Kasumi-1 (cell line): ENCODE measurements at regions not wholly inside any gene's neighbourhood (a gene's known extent, or its start where the extent isn't known, plus 50 kb on each side); places are given as distances from the start of the nearest gene placed in this dataset.

Experiments used
- DNase-seq, 2 experiments: peaks; one replicate each; lab custom pipeline; 2025; lab: John Stamatoyannopoulos, UW

GRCh38 chr16:73216932-73217331 is 169.0 kb upstream of the ZFHX3 start:
- no peak for DNase-seq

GRCh38 chr16:73215678-73216377 is 167.9 kb upstream of the ZFHX3 start:
- no peak for DNase-seq

DNA sequence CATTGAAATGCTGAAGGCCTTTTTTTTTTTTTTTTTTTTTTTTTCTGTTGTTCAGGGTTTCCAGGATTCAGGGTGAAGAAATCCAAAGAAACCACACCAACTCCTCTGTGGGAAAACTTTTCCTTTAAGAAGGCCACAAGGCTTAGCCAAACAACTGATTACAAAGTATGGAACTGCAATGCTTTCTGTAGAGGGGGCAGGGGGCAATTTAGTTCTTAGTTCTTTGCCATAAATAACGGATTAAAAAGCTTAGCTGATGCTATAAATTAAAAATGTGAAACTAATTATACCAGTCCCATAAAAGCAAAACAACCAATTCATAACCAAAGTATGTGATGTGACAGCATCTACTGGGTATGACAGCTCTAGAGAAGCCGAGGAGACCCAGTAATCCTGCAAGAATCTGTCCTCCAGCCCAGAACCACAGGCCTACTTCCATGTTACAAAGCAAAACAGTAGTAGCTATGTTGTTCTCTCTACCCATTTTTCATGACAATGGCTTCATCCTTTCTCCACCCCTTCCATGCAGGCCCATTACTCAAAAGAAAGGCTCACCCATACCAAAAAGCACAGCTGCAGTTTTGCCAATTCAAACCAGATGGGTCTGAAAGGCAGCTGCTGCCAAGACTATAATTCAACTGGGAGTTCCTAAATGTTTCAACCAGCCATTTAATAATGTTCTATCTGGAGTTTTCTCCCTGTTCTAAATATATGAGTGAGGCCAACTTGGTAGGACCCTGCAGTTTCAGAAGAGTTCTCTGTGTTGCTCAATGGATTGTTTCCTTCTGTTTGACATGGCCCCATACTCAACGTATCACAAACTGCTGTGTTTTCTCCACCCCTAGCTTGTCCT is 167.1 kb upstream of the ZFHX3 start:
- no peak for DNase-seq

GRCh38 chr16:73213732-73214455 is 166.0 kb upstream of the ZFHX3 start:
- no peak for DNase-seq

DNA sequence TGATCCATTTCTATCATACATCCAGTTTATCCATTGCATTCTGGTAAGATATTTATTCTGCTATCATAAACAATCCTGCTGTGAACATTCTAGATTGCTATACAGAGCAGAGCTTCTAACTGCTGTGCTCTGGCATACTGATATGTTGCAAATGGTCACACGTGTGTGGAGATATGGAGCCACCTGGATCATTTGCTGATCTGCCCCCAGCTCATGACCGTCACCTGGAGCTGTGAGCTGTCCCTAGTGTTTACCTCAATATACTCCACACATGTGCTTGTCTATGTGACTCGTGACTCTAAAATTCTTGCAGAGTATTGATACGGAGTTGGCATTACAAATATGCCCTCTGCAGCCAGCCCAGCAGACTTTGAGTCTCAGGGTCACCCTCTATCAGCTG is 164.5 kb upstream of the ZFHX3 start:
- no peak for DNase-seq

- peak in 1 of 2 experiments; percentile 2 for DNase-seq
Observed at GRCh38 chr16:73210686-73211085, 162.8 kb upstream of the ZFHX3 start.

GRCh38 chr16:73210084-73210483 is 162.2 kb upstream of the ZFHX3 start:
- no peak for DNase-seq

GRCh38 chr16:73209190-73209589 is 161.3 kb upstream of the ZFHX3 start:
- DNase-seq, result no peak

DNA sequence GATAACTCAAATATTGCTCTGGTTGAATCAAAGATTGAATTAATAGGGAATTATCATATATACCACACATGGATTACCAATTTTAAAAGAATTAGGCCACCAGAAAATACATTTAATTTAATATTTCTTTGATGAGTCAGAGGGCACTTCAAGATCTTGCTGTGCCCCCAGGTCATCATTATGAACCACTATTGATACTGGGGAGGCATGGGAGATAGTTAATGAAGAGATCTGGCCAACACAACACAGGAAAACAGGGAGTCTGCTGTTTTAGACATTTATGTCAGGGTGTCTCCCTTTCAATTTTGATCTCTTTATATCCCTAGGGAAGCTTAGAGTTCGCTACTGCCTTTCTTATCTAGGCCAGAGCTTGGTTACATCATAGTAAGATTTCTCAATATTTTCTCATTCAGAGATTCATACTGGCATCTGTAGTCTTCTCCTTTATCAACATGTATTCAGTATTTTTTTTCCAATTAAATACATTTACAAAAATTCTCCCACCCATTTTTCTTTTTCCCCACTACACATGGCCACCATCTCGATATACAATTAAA is 158.3 kb upstream of the ZFHX3 start:
- DNase-seq, result no peak

- DNase-seq, result no peak
Observed at GRCh38 chr16:73205153-73205886, 157.4 kb upstream of the ZFHX3 start.

- no peak for DNase-seq
Observed at GRCh38 chr16:73204359-73205152, 156.6 kb upstream of the ZFHX3 start.

DNA sequence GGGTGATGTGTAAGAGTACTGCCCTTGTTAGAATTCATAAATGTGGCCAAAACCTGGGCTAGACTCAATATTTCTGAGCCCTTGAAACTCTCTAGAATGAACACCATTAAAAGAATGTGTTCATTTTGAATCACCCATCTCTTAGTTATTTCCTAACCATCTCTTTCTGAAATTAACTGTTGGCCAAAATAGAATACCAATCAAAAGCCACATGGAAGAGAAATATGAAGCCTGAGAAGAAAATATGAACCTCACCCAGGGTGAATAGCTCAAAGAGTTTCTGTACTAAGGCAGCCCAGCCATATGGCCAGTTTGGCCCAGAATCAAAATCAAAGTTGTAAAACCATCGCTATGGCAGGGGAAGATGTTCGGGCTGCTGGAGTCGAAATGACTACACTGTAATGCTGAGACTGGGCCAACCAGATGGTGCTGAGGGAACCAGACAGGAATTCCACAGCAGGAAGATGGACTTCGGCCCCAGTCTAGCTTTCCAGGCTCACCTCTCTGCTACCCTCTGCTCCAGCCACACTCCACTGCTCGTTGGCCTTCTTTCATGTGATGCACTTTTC is 154.3 kb upstream of the ZFHX3 start:
- DNase-seq, result no peak

GRCh38 chr16:73199214-73199613 is 151.3 kb upstream of the ZFHX3 start:
- DNase-seq, result no peak

- peak; percentile 30 to 57 for DNase-seq
Observed at GRCh38 chr16:73198481-73198880, 150.6 kb upstream of the ZFHX3 start.

DNA sequence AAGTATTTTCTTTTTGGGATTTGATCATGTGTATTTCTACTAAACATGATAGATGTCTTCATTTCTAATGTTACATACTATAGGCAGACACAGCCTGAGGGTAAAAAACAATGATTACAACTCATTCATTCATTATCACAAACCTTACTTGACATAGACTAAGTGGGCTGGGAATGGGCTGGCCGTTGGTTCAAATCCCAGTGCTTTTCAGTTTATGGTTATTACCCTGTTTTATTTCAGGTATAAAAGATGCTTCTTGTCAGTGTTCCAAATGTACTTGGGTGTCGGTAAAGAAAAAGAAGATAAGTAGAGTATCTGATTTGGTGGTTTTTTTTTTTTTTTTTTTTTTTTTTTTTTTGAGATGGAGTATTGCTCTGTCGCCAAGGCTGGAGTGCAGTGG is 149.7 kb upstream of the ZFHX3 start:
- DNase-seq, result no peak

DNA sequence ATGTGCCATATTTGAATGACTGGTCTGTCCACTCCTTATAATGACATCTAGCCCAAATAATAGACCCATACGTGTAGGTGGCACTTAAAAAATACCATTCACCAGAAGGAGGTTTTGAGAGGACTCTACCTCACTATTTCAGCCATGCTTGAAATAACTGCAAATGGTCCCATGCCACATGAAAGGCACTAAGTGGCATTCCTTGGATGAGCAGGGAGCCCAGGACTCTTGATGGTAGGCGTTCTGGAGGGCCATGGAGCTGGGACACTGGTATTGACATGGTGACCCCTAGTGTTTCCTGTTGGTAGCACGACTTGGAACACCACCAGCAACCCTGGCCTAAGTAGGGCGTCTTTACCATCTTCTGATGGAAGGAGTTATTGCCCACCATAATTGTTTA is 148.7 kb upstream of the ZFHX3 start:
- peak; percentile 70 to 78 for DNase-seq

DNA sequence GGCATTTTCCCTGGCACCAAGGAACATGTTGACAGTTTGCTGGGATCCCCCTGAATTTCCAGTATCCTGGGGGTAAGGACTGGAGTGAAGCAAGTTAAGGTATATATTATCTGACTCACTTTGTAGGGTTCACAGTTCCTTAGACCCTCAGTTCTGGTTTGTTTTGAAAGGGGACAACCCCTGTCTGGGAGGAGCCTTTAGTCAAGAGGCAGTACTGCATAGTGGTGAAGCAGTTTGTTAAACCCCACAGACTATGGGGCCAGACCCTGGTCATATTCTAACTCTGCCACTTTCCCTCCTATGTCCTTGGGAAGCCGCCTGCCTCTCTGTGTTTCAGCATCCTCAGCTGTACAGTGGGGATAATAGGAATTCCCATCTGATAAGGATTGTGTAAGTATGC is 145.5 kb upstream of the ZFHX3 start:
- no peak for DNase-seq

GRCh38 chr16:73192232-73192894 is 144.4 kb upstream of the ZFHX3 start:
- DNase-seq, result no peak

GRCh38 chr16:73191660-73192046 is 143.7 kb upstream of the ZFHX3 start:
- DNase-seq, result no peak
